ENCODE measurements at regions not wholly inside any gene's neighbourhood (a gene's known extent, or its start where the extent isn't known, plus 50 kb on each side); places are given as distances from the start of the nearest gene placed in this dataset.
"Not testable (repeated sequence)": the region's sequence is repeated elsewhere in the genome, so short reads cannot be mapped to it uniquely, and the experiment has no call there.

DNA sequence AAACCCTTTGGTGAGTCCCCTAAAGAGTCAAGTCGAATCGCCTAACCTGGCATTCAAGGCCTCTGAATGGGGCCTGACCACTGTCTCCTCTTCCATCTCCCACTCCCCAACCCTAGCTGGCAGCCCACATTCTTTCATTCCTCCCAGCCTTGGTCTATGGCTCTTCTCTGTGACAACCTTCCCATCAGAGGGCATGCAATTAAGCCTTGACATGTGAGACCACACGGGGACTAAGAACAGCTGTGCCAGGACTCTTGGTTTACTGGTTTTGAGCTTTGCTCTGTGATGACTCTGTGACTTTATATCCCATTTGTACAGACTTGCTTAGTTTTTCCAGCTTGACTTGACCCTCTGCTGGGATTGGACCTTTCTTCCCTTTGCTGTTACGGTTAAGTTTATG lies 116.6 kb downstream of the BUB3 start:
- DNase-seq = no peak

DNA sequence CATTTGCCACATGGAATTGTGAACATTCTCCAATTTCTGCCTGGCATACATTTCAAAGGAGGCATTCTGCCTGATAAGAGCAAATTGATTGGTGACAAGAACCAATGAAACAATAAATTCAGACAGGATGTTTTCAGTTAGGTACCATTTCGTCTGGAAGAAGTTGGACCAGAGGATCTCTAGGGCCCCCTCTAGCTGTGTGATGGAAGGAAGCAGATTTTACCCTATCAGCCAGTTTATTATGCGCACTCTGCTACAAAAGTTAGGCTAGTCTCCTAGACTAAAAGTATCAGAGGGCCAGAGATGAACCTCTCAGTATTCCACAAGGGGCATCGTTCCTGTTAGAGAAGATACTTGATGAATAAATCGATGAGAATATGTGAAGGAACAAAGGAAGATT lies 118.0 kb downstream of the BUB3 start:
- no peak for DNase-seq

DNA sequence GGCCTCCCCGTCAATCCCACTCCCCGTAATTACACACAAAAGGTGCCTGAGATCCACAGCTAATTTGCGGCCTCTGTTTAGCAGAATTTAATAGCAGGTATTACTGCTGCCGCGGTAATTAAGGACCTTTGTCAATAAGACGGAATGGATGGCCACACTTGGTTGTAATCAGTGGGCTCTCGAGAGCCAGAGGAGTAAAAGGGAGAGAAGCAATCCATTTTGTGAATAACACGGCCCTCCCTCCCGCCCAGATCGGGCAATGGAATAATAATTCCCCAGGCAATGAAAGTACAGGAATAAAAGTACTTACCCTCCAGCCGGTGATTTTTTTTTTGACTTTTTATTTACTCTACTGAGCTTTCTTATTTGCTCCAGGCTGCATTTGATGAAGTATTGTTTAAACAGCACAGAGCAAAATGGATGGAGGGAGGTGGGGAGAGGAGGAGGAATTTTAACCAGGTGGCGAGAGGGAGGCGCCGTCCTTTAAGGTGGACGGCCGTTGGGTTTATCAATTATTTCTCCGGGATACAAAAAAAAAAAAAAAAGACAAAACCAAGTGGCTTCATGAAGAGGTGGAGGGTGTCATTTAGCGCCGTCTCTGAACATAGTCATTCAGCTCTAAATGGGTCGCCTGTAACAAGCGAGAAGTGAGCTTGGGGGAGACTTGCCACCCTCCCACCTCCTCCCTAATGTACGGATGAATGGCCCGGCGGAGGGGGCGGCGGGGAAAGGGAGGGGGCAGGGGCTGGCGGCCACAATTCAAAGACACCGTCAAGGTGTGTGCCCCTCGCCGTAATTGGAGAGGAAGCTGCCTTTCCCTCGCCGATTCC lies 120.3 kb downstream of the BUB3 start:
- no peak for DNase-seq

DNA sequence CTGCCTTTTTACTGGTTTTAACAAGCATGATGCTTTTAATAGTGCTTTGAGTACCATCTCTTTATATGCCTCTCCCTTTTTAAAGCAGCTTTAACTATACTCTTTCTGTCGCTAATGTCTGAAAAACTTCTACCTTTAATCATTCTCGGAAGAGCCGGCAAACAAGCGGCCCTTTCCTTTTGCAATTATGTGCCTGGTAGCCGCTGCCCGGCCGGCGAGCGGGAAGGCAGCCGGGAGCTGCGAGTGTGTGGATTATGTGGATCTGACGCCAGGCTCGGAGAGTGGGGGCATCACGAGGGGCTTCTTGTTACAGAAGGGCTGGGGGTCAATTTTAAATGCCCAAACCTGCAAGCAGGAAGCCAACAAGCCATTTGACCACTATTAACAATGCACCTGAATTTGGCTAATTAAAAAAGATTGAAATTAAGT lies 120.9 kb downstream of the BUB3 start:
- no peak for DNase-seq

DNA sequence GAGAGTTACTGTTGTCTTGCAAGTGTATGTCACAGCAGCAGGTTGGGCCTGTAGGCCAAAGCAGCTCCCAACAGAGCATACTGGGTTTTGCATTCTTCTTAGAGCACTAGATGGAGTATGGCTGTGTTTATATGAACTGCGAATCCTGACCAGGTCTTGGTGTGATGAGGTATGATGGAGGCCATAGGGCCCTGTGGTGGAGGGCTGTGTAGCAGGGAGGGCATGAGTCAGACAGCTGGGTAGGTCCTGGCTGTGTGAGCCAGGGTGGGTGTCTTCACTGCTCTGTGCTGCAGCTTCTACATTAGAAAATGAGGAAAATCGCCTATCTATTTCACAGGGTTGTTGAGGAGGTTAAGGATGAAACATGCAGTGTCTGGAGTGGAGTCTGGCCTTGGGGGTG lies 124.2 kb downstream of the BUB3 start:
- no peak for DNase-seq

DNA sequence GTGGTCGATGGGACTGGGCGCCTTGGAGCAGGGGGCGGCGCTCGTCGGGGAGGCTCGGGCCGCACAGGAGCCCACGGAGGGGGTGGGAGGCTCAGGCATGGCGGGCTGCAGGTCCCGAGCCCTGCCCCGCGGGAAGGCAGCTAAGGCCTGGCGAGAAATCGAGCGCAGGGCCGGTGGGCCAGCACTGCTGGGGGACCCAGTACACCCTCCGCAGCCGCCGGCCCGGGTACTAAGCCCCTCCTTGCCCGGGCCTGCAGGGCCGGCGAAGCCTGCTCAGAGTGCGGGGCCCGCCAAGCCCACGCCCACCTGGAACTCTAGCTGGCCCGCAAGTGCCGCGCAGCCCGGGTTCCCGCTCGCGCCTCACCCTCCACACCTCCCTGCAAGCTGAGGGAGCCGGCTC lies 129.2 kb downstream of the BUB3 start:
- not testable (repeated sequence) for DNase-seq

DNA sequence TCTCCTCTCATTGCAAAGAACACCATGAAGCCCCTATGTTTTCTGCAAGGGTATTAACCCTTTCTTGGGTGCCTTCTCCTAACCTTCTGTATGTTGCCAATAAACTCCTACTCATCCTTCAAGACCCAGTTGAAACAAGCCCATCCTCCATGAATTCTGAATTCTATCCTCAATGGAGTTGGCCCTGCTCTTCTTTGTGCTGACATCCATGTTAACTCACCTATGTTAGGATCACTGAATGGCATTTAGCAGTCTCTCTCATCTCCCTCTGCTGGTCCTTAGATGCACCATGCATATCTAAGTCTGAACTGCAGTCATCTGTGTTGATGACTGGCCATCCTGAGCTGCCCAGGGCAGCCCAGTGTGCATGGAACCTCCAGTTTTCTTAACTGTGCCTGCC lies 129.8 kb downstream of the BUB3 start:
- no peak for DNase-seq

DNA sequence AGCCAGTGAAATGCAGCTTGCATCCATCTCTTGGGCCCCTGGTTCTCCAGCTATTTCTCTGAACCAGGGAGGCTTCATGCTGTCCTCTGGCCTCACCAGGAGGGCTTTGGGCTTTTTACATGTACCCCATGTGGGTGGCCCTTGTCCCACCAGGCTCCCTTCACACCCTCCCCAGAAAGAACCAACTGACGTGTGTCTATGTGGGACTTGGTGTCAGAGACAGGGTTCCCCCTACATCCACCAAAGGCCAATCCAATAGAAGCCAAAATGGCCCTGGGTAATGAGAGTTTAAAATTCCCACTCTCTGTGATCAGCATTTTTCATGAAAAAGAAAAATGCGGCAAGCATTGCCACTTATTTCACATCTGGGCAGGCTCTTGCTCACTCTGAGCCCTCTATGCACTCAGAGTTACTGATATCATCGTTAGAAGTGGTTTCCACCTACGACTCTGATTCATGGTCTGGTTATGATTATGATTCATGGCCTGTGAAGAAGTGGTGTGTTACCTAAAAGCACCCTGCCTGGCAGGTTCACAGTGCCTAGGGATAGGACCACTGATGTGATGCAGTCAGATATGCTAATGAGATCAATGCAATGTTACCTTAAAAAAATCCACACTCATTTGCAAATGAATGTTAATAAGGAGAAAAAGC lies 133.5 kb downstream of the BUB3 start:
- no peak for DNase-seq

DNA sequence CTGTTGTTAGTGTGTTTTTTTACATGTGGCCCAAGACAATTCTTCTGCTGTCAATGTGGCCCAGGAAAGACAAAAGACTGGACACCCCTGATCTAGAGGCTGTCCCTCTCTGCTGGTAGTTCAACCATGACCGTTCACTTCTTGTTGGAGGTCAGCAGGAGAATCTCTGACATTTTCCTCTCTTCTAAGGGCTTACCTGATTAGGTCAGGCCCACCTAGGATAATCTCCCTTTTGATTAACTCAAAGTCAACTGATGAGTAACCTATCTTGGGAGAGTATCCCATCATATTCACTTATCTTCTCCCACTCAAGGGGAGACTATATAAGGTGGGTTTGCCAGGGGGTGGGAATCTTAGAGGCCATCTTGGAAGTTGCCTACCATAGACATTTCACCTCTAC lies 135.2 kb downstream of the BUB3 start:
- no peak for DNase-seq

DNA sequence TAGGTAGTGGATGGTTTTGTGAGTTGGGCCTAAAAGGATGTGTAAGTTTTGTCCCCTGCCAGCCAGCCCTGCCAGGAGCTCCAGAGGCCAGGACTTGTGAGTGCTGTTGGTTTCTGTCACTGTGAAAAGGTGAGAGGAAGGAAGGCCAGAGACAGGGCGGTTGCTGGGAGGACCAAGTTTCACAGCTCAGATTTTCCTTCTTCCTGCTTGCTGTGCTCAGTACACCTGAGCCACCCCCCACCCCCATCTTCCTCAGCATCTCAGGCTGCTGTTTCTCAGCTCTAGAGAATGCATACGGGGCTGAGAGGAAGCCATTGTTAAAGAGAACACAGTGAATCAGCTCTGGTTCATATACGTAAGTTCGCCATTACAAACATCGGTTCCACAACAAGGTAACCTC lies 139.9 kb downstream of the BUB3 start:
- no peak for DNase-seq

DNA sequence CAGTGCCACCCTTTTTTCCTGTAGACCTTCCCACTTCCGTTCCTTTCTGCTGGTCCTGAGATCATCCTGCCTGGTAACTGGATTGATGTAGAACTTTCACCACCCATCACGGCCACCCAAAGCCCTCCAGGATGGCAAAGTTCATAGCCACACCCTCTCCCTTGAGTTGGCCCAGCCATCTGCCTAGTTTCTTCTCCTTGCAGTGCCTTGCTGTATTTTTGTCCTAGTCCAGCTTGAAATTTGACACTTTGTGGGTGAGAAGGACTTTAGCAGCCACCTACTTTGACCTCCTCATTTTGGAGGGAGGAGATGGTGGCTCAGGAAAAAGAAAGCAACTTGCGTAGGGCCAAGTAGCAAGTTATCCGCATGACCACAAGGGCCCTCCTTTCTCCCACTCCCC lies 140.7 kb downstream of the BUB3 start:
- DNase-seq = no peak

DNA sequence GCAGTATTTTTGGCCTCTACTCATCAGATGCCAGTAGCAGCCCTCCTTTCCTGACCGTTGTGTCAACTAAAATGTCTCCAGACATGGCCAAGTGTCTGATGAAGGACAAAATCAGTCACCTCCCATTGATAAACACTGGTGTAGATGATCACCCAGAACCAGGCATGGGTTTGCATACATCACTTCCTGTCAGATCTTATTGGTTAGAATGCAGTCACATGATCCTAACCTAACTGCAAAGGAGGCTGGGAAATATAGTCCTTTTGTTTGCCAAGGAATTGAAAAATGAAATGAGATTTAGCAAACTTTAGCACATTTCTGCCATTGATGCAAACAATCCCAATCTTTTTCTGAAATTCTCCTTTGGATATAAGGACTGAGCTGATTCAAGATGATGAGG lies 141.4 kb downstream of the BUB3 start:
- DNase-seq = no peak

DNA sequence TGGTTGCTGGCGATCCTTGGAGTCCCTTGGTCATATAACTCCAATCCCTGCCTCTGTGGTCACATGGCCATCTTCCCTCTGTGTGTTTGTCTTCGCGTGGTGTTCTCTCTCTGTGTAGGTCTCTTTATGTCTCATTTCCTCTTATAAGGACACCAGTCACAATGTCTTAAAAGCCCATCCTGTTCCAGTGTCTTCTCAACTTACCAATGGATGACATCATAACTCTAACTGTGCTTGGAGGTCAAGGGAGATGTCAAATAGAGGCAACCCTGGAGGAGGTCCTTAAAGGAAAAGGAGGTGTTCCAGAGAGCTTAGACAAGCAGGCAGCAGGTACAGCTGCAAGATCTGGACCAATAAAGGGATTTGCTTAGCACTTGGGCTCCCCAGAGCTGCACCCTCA lies 143.0 kb downstream of the BUB3 start:
- no peak for DNase-seq

DNA sequence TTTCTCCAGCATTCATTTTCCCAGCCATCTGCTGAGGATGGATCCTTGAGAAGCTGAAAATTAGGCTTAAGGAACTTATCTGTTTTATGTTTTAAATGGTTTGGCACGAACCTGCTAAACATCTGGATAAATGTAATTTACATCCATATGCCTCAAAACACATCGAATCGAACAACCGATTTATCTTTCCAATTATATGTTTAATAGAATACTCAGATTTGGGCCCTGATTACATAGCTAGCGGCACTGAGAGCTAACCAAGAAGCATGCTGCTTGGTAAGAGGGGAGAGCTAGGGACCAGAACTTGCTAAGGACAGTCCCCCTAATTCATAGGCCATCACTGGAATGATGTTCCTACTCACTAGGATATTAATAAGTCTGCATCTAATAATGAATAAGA lies 144.4 kb downstream of the BUB3 start:
- no peak for DNase-seq

DNA sequence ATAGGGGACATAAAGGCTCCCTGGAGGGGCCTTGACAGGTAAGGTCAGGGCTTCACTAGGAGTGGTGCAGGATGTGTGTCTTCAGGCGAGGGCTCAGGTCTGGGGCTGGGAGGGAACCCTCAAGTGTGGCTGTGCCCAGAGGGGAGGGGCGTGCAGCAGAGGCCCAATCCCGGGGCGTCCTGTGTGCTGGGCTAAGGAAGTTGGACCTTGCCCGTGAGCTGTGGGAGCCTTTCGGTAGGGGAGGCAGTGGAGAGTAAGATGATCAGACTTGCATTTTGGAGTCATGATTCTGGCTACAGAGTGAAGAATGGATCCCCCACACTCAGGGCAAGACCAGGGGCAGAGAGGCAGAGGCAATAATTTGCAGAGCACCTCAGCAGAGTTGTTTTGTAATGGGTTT lies 145.4 kb downstream of the BUB3 start:
- no peak for DNase-seq

DNA sequence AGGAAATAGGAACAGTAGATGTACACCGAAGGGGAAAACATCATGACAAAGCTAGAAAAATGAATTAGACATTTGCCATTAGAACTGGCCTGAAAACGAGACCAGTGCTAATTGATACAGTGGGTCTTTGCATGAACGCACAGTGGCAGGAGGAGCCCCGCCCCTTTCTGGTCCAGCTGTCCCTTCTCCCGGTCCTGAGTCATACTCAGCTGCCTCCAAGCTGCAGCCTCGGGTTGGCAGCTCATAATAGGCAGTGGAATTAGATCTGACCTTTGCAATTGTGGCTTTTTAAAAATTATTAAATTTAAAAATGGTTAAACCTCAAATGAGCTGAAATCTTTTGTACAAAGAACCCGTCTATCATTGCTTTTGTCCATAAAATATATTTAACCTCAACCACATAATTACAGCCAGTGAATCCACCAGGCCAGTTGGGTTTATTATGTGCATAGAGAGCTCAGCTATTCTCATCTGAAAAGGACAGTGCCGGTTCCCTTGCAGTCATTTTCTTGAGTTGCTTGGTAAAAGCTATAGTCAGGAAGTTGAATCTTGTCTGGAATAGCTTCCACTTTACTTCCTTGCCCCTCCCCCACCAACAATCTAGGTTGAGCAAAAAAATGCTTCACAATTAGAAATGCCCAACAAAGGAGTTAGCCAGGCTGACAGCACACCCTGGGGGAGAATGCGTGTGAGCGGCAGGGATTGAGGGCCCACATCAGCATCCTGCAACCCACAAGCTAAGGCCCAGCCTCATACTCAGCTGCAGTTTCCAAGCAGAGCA lies 147.1 kb downstream of the BUB3 start:
- DNase-seq = no peak

DNA sequence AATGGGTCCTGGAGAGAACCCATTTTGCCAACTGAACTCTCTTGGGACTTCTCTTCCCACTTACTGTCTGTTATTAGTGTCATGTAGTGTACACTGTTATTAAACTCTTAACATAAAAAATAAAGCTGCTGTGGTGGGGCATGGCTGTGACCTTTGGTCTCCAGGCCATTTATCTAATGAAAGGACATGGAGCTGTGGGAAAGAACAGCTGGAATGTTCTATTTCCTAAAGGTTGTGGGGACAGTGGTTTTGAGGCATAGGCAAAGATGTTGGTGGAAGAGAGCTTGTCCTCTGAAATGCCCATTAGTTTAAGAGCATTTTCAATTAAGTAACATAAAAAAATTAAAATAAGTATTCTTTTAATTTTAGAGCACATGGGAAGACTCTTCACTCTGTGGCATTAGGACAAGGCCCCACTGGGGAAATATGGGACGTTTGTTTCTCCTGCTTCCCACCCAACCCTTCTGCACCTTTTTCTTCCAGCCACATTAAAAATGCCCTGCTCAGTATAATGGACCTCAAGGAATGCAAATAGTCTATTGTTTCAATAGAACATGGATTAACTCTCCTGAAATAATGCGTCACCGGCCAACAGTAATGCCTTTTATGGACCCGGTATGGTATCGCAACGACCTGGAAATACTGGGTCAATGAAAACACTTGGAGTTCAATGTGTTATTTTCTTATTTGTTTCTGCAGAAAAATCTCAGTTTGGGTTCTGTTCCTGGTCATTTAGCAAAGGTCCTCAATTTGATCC lies 149.6 kb downstream of the BUB3 start:
- no peak for DNase-seq

DNA sequence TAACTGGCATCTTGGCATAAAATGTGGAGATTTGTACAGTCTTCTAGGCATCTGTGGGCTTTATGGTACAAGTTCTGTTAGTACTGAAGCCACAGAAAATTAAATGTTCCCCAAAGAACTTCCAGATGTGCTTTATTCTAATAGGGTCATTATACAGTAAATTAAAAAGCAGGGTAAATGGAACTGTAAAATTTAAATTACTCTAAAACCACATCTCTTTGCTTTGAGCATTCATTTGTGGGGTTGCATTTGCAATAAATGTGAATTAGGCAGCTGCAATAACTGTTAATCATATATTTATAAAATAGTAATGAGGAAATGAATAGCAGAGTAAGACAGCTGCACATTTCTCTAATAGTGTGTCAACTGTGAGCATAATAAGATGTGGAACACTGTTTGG lies 151.5 kb downstream of the BUB3 start:
- DNase-seq = no peak

DNA sequence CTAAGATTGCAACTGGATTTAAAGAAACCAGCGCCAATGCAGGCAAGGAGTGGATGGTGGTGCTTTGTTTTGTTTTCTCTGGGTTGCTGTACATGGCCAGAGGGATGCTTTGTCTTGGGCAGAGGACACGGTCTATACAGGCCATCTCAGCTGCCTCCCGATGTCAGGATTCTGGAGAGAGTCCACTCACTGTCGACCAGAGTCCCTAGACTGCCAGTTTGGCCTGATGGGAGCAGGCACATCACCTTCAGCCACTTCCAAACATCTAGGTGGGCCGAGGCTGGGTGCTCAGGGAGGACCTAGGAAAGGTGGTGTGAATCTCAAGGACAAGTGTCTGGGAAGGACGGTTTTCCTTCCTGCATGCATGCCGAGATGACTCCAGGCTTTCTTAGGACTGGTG lies 152.1 kb downstream of the BUB3 start:
- DNase-seq = no peak

DNA sequence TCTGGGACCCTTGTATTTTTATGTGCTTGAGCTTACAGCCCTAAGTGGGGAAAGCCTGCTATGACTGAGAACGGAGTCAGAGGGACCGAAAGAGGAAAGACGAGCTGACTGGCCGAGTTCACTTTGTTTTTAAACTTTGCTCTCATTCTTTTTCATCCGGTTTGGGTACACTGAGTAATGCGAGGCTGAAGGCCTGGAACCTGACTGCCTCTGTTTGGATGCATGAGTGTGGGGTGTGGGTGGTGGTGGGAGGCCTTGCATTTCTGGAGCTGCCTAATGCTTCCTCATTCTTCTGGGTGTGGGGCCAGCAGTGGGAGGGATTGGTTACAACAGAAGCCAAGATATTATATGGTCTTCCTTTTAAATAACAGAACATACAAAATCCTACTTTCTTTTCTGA lies 155.5 kb downstream of the BUB3 start:
- no peak for DNase-seq

DNA sequence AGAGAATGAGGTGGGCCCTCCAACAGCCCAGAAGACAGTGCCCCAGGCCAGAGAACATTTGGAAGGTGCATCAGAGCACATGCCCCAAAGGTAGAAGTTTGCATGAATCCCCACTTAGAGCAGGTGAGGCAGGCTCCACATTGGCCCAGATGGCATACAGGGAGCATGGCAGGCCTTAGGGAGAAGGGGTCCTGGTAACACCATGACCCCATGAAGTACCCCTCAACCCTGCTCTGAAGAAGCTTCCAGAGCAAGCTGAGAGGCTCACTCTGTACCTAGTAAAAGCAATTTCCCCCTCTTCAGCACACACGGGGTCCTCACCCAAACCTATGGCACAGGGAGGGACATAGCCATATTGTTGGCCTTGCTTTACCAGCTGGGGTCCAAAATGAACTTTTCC lies 162.6 kb downstream of the BUB3 start:
- no peak for DNase-seq

DNA sequence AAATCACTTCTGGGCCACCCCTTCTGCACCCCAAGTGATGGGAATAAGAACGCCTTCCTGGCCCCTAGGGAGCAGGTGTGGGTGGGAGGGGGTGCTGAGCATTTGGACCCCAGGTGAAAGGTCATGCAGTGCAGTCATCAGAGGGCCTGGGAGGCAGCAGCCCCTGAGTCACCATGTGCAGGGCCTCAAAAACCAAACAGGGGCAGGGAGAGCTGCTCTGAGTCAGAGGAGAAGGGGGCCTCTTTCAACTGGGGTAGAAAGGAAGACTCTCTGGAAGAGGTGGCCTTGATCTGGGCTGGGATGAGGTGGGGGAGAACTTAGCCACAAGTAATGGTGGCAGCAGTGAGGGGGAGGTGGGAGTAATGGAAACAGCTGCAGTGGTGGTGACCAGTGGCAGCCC lies 164.3 kb downstream of the BUB3 start:
- no peak for DNase-seq

DNA sequence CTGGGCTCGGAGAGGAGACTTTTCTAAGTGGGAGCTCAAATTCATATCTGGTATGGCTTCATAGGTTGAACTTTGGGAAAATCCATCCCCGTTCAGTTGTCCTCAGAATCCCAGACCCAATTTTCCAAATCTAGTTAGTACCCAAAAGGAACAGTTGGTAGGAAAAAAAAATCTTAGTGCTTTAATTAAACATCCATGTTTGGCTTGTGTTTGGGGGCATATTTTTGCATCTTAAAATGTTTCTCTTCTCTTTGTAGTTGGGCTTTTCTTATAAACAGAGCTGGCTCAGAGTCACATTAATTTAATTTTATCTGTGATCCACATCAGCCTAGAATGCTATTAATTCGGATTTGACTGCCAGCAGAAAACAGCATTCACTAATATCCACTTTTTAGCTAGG lies 165.9 kb downstream of the BUB3 start:
- no peak for DNase-seq
